PC-9 (cell line): ENCODE measurements at regions not wholly inside any gene's neighbourhood (a gene's known extent, or its start where the extent isn't known, plus 50 kb on each side); places are given as distances from the start of the nearest gene placed in this dataset.

ENCODE experiments used
- EZH2 ChIP-seq: fragments of 200-600 bp; sonication (generic); IDR thresholded peaks from 2 replicates; pipeline ENCODE4 v1.8.0; 2017; ENCODE audit warnings: antibody characterized with exemption, low read depth
- TF ChIP-seq, protein P1 (sequence below): fragments of 200-600 bp; sonication (generic); conservative IDR thresholded peaks from 2 replicates; pipeline ENCODE4 v1.6.1; 2017; ENCODE audit warnings: mixed run types, antibody characterized with exemption, mild to moderate bottlenecking, moderate library complexity

DNA sequence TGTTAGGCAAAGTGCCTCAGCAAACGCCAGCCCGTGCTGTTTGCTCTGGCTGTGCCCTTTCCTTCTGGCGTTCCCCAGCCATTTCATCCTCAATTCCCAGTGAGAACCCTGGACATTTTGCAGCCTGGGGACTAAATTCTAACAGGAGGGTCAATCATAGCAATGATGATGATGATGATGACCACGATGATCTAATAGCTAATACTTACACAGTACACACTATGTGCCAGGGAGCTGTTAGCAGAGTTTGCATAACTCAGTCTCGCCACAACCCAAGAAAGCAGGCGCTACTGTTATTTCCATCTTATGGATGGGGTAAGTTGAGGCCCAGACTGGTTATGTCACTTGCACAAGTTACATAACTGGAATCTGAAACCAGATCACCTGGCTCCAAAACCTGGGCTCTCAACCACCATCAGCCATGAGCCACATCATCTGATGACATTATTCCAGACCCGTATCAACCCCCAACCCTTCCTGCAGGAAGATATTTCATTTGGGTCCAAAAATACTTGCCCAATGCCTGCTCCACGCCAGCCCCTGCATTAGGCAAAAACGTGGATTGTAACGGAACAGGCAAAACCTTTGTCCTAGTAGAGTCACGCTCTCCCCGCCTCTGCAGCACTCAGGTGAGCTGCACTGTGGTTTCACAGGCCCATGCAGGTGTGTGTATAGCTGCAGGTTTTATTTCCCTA is 132.6 kb upstream of the SERPIND1 start:
- TF ChIP-seq, protein P1, sequence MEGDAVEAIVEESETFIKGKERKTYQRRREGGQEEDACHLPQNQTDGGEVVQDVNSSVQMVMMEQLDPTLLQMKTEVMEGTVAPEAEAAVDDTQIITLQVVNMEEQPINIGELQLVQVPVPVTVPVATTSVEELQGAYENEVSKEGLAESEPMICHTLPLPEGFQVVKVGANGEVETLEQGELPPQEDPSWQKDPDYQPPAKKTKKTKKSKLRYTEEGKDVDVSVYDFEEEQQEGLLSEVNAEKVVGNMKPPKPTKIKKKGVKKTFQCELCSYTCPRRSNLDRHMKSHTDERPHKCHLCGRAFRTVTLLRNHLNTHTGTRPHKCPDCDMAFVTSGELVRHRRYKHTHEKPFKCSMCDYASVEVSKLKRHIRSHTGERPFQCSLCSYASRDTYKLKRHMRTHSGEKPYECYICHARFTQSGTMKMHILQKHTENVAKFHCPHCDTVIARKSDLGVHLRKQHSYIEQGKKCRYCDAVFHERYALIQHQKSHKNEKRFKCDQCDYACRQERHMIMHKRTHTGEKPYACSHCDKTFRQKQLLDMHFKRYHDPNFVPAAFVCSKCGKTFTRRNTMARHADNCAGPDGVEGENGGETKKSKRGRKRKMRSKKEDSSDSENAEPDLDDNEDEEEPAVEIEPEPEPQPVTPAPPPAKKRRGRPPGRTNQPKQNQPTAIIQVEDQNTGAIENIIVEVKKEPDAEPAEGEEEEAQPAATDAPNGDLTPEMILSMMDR = no peak
- TF ChIP-seq EZH2 = no peak
